ENCODE measurements at regions not wholly inside any gene's neighbourhood (a gene's known extent, or its start where the extent isn't known, plus 50 kb on each side); places are given as distances from the start of the nearest gene placed in this dataset.

GRCh38 chr4:67220861-67221260 lies 324.4 kb downstream of the CENPC start:
- DNase-seq = no peak

GRCh38 chr4:67218883-67219282 lies 326.4 kb downstream of the CENPC start:
- no peak for DNase-seq

GRCh38 chr4:67207941-67208441 lies 337.3 kb downstream of the CENPC start:
- DNase-seq = no peak

GRCh38 chr4:67204441-67204840 lies 340.9 kb downstream of the CENPC start:
- no peak for DNase-seq

- no peak for DNase-seq
Measured at GRCh38 chr4:67201334-67201733, 344.0 kb downstream of the CENPC start.

GRCh38 chr4:67198727-67199126 lies 346.6 kb downstream of the CENPC start:
- DNase-seq = no peak

GRCh38 chr4:67167849-67168248 lies 377.5 kb downstream of the CENPC start:
- DNase-seq = no peak

GRCh38 chr4:67162690-67163089 lies 382.6 kb downstream of the CENPC start:
- DNase-seq = no peak

- DNase-seq = no peak
Measured at GRCh38 chr4:67161311-67161710, 384.0 kb downstream of the CENPC start.

GRCh38 chr4:67160394-67160793 lies 384.9 kb downstream of the CENPC start:
- no peak for DNase-seq

- DNase-seq = no peak
Measured at GRCh38 chr4:67158666-67159065, 386.6 kb downstream of the CENPC start.

GRCh38 chr4:67152976-67153375 lies 392.3 kb downstream of the CENPC start:
- no peak for DNase-seq

- DNase-seq = no peak
Measured at GRCh38 chr4:67151376-67152343, 393.6 kb downstream of the CENPC start.

GRCh38 chr4:67141586-67141985 lies 403.7 kb downstream of the CENPC start:
- DNase-seq = no peak

- DNase-seq = no peak
Measured at GRCh38 chr4:67134616-67135015, 410.7 kb downstream of the CENPC start.

- DNase-seq = no peak
Measured at GRCh38 chr4:67133162-67133561, 412.1 kb downstream of the CENPC start.

GRCh38 chr4:67131224-67131623 lies 414.1 kb downstream of the CENPC start:
- no peak for DNase-seq

- no peak for DNase-seq
Measured at GRCh38 chr4:67130411-67130810, 414.9 kb downstream of the CENPC start.

- no peak for DNase-seq
Measured at GRCh38 chr4:67126570-67126969, 418.7 kb downstream of the CENPC start.

GRCh38 chr4:67125636-67126514 lies 419.4 kb downstream of the CENPC start:
- DNase-seq = no peak

GRCh38 chr4:67124716-67125115 lies 420.6 kb downstream of the CENPC start:
- DNase-seq = no peak

- no peak for DNase-seq
Measured at GRCh38 chr4:67122029-67122428, 423.3 kb downstream of the CENPC start.

- no peak for DNase-seq
Measured at GRCh38 chr4:67120369-67120768, 424.9 kb downstream of the CENPC start.

- DNase-seq = no peak
Measured at GRCh38 chr4:67109276-67109675, 436.0 kb downstream of the CENPC start.

All from suppressor macrophage treated with lipopolysaccharide for 4 hours (primary cell).